ENCODE measurements at regions not wholly inside any gene's neighbourhood (a gene's known extent, or its start where the extent isn't known, plus 50 kb on each side); places are given as distances from the start of the nearest gene placed in this dataset.
A peak's percentile ranks its signal among the peaks of the same experiment; 100 is the strongest.

DNA sequence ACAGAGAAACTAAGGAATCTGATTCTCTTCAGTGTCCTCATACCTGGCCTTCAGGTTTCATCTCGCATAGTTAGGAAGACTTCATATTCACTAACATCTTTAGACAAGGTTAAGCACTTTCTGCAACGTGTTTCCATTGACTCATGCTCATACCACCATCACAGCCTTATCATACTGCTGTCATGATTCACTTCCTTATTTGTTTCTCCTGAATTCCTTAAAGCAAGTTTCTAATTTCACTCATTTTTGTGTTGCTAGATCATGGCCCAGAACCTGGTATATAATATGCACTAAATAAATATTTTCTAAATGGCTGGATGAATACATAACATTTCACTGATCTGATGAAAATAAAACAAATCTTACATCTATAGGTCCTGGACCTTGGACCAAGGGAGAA is 472.9 kb downstream of the PRELID2 start:
- H3K36me3 ChIP-seq (ENCODE audit: low read depth): no peaks in the 10 kb centered on the region
- ATAC-seq (no peak), DNase-seq (no peak)
- TF ChIP-seq, protein P1, sequence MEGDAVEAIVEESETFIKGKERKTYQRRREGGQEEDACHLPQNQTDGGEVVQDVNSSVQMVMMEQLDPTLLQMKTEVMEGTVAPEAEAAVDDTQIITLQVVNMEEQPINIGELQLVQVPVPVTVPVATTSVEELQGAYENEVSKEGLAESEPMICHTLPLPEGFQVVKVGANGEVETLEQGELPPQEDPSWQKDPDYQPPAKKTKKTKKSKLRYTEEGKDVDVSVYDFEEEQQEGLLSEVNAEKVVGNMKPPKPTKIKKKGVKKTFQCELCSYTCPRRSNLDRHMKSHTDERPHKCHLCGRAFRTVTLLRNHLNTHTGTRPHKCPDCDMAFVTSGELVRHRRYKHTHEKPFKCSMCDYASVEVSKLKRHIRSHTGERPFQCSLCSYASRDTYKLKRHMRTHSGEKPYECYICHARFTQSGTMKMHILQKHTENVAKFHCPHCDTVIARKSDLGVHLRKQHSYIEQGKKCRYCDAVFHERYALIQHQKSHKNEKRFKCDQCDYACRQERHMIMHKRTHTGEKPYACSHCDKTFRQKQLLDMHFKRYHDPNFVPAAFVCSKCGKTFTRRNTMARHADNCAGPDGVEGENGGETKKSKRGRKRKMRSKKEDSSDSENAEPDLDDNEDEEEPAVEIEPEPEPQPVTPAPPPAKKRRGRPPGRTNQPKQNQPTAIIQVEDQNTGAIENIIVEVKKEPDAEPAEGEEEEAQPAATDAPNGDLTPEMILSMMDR (IDR thresholded peaks at IDR 0.05): no peak
- H3K9me3 ChIP-seq: peaks cover 3% of the 10 kb centered on the region
- intact Hi-C loops (cut with DNase I, micrococcal nuclease): no loop called here
- no peaks in the 10 kb centered on the region for H3K4me1 ChIP-seq (ENCODE audit: low read depth)
- H3K4me3 ChIP-seq: no peak overlapping the region

DNA sequence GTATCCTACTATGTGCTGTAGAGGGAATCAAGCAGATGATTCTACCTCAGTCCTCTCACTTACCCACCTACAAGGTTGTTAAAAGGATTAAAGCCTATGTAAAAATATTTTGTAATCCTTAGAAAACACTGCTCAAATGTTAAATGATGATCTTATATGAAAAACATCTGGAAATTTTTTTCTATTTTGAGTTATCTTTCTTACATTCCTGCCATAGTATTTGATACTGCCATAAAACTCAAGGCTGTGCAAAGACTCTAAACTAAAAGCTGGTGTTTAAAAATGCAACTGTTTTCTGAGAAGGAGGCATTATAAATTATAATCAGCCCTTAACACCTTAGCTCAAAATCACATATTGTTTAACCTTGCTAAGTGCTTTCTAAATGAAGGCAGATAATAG is 474.2 kb downstream of the PRELID2 start:
- no peaks in the 10 kb centered on the region for H3K36me3 ChIP-seq (ENCODE audit: low read depth)
- intact Hi-C loops (cut with DNase I, micrococcal nuclease): no loop called here

DNA sequence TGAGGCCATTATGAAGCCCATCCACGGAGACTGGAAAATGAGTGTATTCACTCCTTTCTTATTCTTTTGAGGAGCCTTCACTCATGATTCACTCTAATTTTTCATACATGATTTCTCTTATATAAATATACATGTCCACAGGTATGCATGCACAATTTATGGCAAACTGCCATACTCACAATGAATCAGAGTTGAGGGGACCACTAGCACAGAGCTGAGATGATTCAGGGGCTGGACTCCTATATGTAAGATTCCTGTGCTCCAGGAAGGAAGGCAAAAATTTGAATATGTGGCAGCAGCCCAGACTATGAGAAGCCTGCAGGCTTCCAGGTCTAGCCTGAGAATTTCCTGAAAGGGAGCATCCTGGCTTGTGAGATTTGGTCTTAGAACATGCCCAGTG is 484.6 kb downstream of the PRELID2 start:
- no peak for ATAC-seq
- intact Hi-C loops (cut with DNase I, micrococcal nuclease): no loop called here

More for the DNA sequence above, 474.2 kb downstream of the PRELID2 start:
- Histone ChIP-seq H3K4me3 (no peak overlapping the region), H3K9me3 (peaks cover 3% of the 10 kb centered on the region), H3K4me1 (ENCODE audit: low read depth) (no peaks in the 10 kb centered on the region)
- TF ChIP-seq, protein P1 (IDR thresholded peaks at IDR 0.05): no peak
- DNase-seq (no peak), ATAC-seq (no peak)

DNA sequence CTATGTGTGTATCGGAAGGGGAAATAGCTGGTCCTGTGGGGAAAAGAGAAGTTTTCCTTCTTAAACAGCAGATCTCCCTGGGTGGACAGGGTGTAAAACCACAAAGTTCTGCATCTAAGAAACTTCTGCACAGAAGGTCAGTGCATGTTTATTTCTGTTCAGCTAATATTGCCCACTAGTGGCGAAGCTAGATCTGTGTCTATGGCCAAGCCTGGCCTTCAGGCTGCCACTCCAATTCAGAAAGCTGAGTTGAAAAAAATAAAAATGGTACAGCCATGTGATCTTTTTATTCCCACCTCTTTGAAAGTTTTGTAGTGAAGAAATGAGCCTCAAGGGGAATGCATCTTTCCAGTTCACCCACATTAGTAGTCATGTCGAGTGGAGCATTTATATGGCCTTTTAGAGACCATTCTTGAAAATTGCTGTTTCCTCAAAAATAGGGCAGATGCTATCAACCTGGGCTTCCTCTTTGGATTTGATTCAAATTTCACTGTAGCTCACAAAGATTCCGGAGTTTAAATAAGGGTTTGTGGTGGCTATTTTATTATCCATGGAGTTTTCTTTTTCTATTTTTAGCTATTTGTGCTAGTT is 488.0 kb downstream of the PRELID2 start:
- TF ChIP-seq, protein P1 (IDR thresholded peaks at IDR 0.05): no peak
- no peaks in the 10 kb centered on the region for H3K9me3 ChIP-seq
- H3K4me1 ChIP-seq (ENCODE audit: low read depth): no peaks in the 10 kb centered on the region
- peak in 1 of 3 donors; percentile 15 for DNase-seq
- H3K36me3 ChIP-seq (ENCODE audit: low read depth): no peaks in the 10 kb centered on the region
- ATAC-seq: peak; percentile 27
- intact Hi-C loops (cut with DNase I, micrococcal nuclease): no loop called here
- H3K4me3 ChIP-seq: no peak overlapping the region

More for the DNA sequence above, 484.6 kb downstream of the PRELID2 start:
- TF ChIP-seq, protein P1 (IDR thresholded peaks at IDR 0.05): no peak
- H3K36me3 ChIP-seq (ENCODE audit: low read depth): no peaks in the 10 kb centered on the region
- no peak overlapping the region for H3K4me3 ChIP-seq
- no peaks in the 10 kb centered on the region for H3K4me1 ChIP-seq (ENCODE audit: low read depth)
- no peak for DNase-seq
- H3K9me3 ChIP-seq: no peaks in the 10 kb centered on the region

DNA sequence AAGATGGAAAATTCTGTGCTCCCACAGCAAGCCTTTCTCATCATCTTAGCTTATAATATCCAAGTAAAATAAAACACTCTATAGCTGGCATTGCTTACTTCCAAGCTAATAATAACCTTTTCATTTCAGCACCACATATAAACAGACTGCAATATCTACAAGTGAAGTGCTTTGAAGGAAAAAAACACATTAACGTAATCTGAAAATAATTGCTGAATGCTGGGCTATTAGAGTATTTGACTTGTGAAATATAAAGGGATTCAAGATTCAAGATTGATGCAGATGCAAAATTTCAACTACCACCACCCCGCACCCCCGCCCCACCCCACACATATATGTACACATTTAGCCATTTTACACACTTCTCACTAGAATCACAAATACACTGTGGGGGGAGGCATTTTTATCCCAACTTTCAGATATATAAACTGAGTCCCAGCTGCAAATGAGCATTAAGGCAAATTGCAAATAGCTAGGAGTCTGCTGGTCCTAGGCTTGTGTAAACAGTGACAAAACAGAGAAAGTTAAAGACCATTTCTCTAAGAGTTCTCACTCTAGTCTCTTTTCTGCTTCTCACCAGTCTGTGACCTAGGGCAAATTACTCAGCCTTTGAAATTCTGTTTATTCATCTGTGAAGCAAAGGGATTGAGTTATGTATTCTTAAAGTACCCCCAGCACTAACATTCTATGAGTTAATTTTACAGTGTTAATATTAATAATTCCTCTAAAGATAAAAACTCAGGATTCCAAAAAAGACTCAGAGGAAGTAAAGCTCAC is 489.4 kb downstream of the PRELID2 start:
- intact Hi-C loops (cut with DNase I, micrococcal nuclease): no loop called here
- ATAC-seq: no peak
- no peak for DNase-seq
- Histone ChIP-seq H3K9me3 (no peaks in the 10 kb centered on the region), H3K4me1 (ENCODE audit: low read depth) (no peaks in the 10 kb centered on the region), H3K4me3 (no peak overlapping the region), H3K36me3 (ENCODE audit: low read depth) (no peaks in the 10 kb centered on the region)
- TF ChIP-seq, protein P1 (IDR thresholded peaks at IDR 0.05): no peak
